ENCODE measurements at regions not wholly inside any gene's neighbourhood (a gene's known extent, or its start where the extent isn't known, plus 50 kb on each side); places are given as distances from the start of the nearest gene placed in this dataset.

DNA sequence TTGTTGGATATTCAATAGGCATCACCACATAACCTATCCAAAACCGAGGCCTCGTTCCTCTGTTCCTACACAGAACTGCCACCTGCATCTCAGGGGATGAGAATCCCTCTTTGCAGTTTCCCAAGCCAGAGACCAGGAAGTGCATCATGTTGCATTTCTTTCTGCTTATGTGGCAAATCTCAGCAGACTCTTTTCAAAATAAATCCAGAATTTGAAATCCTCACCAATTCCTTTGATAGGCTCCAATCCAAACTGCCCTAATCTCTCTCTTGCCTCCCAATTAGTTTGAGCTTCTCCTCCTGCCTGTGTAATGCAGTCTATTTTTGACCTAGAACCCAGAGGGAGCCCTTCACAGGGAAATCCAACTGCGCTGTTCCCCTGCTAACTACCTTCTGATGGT, 215.5 kb downstream of the RNF144A start:
- TF ChIP-seq, protein P1, sequence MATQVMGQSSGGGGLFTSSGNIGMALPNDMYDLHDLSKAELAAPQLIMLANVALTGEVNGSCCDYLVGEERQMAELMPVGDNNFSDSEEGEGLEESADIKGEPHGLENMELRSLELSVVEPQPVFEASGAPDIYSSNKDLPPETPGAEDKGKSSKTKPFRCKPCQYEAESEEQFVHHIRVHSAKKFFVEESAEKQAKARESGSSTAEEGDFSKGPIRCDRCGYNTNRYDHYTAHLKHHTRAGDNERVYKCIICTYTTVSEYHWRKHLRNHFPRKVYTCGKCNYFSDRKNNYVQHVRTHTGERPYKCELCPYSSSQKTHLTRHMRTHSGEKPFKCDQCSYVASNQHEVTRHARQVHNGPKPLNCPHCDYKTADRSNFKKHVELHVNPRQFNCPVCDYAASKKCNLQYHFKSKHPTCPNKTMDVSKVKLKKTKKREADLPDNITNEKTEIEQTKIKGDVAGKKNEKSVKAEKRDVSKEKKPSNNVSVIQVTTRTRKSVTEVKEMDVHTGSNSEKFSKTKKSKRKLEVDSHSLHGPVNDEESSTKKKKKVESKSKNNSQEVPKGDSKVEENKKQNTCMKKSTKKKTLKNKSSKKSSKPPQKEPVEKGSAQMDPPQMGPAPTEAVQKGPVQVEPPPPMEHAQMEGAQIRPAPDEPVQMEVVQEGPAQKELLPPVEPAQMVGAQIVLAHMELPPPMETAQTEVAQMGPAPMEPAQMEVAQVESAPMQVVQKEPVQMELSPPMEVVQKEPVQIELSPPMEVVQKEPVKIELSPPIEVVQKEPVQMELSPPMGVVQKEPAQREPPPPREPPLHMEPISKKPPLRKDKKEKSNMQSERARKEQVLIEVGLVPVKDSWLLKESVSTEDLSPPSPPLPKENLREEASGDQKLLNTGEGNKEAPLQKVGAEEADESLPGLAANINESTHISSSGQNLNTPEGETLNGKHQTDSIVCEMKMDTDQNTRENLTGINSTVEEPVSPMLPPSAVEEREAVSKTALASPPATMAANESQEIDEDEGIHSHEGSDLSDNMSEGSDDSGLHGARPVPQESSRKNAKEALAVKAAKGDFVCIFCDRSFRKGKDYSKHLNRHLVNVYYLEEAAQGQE (IDR thresholded peaks at IDR 0.05), result no peak
- TF ChIP-seq SP1 (IDR thresholded peaks at IDR 0.05), result no peak
- no peak for TF ChIP-seq CTCF (IDR thresholded peaks at IDR 0.05; ENCODE audit: low read depth, low read length, missing input control)
